GM12878 (cell line): ENCODE measurements at regions not wholly inside any gene's neighbourhood (a gene's known extent, or its start where the extent isn't known, plus 50 kb on each side); places are given as distances from the start of the nearest gene placed in this dataset.
"Not testable (repeated sequence)": the region's sequence is repeated elsewhere in the genome, so short reads cannot be mapped to it uniquely, and the experiment has no call there.

Experiments used
- ATAC-seq: fragments of 200-7000 bp; cut with Tn5 transposase; 3 replicates; pipeline ENCODE4 v1.9.1; 2020; ENCODE audit warnings: mild to moderate bottlenecking, moderate library complexity
- BruUV-seq: library from RNA; stranded (reverse); fragments of 400-500 nt; replicated peaks from 2 replicates; lab custom pipeline; 2021; lab: Mats Ljungman, UMichigan
- CTCF ChIA-PET: fragments of 300-600 bp; sonication (Branson Sonifier 250); formaldehyde crosslinking; extraction: SDS; loops from one replicate; lab custom pipeline; 2021; ENCODE audit warnings: inconsistent platforms; lab: Yijun Ruan, JAX
- POLR2A ChIA-PET: fragments of 350-600 bp; formaldehyde crosslinking; extraction: SDS; loops from one replicate; lab custom pipeline; 2021; ENCODE audit warnings: inconsistent platforms; lab: Charles Lee
- RAD21 ChIA-PET: fragments of 300-600 bp; sonication (Branson Sonifier 250); formaldehyde crosslinking; loops from one replicate; lab custom pipeline; 2023; ENCODE audit warnings: antibody characterized with exemption; ENCODE audit not compliant: unreplicated experiment; lab: Charles Lee
- SMC1A ChIA-PET: fragments of 300-600 bp; sonication (Branson Sonifier 250); formaldehyde crosslinking; loops from one replicate; lab custom pipeline; 2023; ENCODE audit not compliant: unreplicated experiment, uncharacterized antibody; lab: Charles Lee
- DNase-seq: peaks from one replicate; pipeline ENCODE4 v3.0.0-alpha.2; 2011; ENCODE audit warnings: low read depth, low spot score
- FAIRE-seq: peaks from 3 replicates; lab custom pipeline; 2011; peaks lifted over from hg19 to GRCh38; lab: Jason Lieb, UNC
- H2AFZ ChIP-seq: 2 replicates; pipeline ENCODE4 v1.6.0; 2011; ENCODE audit warnings: low read depth, low read length, control low read depth; ENCODE audit not compliant: control insufficient read depth
- H3K27ac ChIP-seq: 2 replicates; pipeline ENCODE4 v1.5.1; 2011; ENCODE audit warnings: control low read depth; ENCODE audit not compliant: control insufficient read depth, insufficient read depth
- H3K27me3 ChIP-seq, 2 experiments: replicated peaks in 1 of 2; 2 replicates each; pipeline versions ENCODE4 v1.6.0 to v1.6.1; 2011; ENCODE audit warnings: low read length in 1 of 2; ENCODE audit not compliant: control insufficient read depth in 2 of 2, insufficient read depth in 2 of 2
- H3K36me3 ChIP-seq, 2 experiments: 2 replicates each; pipeline ENCODE4 v1.5.1; 2011; ENCODE audit warnings: low read length in 1 of 2; ENCODE audit not compliant: control insufficient read depth in 2 of 2, insufficient read depth in 2 of 2
- H3K4me1 ChIP-seq: 2 replicates; pipeline ENCODE4 v1.6.1; 2011; ENCODE audit warnings: mild to moderate bottlenecking, low read length, moderate library complexity, mixed read lengths; ENCODE audit not compliant: control insufficient read depth, insufficient read depth
- H3K4me2 ChIP-seq: 2 replicates; pipeline ENCODE4 v1.6.0; 2011; ENCODE audit warnings: control low read depth; ENCODE audit not compliant: control insufficient read depth, insufficient read depth
- H3K4me3 ChIP-seq: fragments of 200-600 bp; sonication (generic); 2 replicates; pipeline ENCODE4 v1.5.1; 2016
- H3K79me2 ChIP-seq: 2 replicates; pipeline ENCODE4 v1.6.0; 2011; ENCODE audit warnings: low read length; ENCODE audit not compliant: control insufficient read depth, insufficient read depth
- H3K9ac ChIP-seq: 2 replicates; pipeline ENCODE4 v1.8.0; 2011; ENCODE audit warnings: low read length, control low read depth, mixed read lengths; ENCODE audit not compliant: control insufficient read depth, insufficient read depth
- H3K9me3 ChIP-seq: replicated peaks from 3 replicates; pipeline ENCODE4 v1.5.1; 2011; ENCODE audit warnings: mild to moderate bottlenecking, low read length; ENCODE audit not compliant: control insufficient read depth, insufficient read depth
- H4K20me1 ChIP-seq: 2 replicates; pipeline ENCODE4 v1.6.0; 2011; ENCODE audit not compliant: control insufficient read depth, insufficient read depth
- WGBS: methylation state at CpG from one replicate; pipeline ENCODE4 v1.1.6; 2016; ENCODE audit warnings: low lambda C conversion rate; ENCODE audit not compliant: insufficient replicate concordance, insufficient coverage; ENCODE audit errors: missing lambda C conversion rate; 5-methylcytosine and 5-hydroxymethylcytosine counted together
- in situ Hi-C: fragments of 300-500 bp; cut with MboI; formaldehyde crosslinking; loops from 9 replicates; pipeline ENCODE4 v1.14.3; 2018; ENCODE audit warnings: mixed read lengths
- intact Hi-C: fragments of 100-400 bp; cut with micrococcal nuclease; formaldehyde crosslinking; loops from one replicate; pipeline ENCODE4 v1.14.2; 2022; ENCODE audit not compliant: unreplicated experiment

GRCh38 chr21:9949510-9950289 is 571.7 kb upstream of the TPTE start:
- H2AFZ ChIP-seq, H4K20me1 ChIP-seq, H3K4me1 ChIP-seq, SMC1A ChIA-PET, intact Hi-C loops, in situ Hi-C loops, ATAC-seq, H3K9ac ChIP-seq, FAIRE-seq, H3K4me3 ChIP-seq, CTCF ChIA-PET, BruUV-seq, H3K36me3 ChIP-seq, RAD21 ChIA-PET, H3K27ac ChIP-seq, H3K9me3 ChIP-seq, DNase-seq, H3K27me3 ChIP-seq, POLR2A ChIA-PET, H3K4me2 ChIP-seq, H3K79me2 ChIP-seq: not testable (repeated sequence)
- 21% methylated on average over 8 of the region's 8 CpGs for WGBS

GRCh38 chr21:9950363-9950762 is 571.0 kb upstream of the TPTE start:
- FAIRE-seq, SMC1A ChIA-PET, H4K20me1 ChIP-seq, ATAC-seq, H3K79me2 ChIP-seq, in situ Hi-C loops, H3K27me3 ChIP-seq, POLR2A ChIA-PET, H3K36me3 ChIP-seq, H2AFZ ChIP-seq, CTCF ChIA-PET, DNase-seq, H3K4me1 ChIP-seq, BruUV-seq, H3K9me3 ChIP-seq, H3K9ac ChIP-seq, H3K4me3 ChIP-seq, intact Hi-C loops, RAD21 ChIA-PET, H3K27ac ChIP-seq, H3K4me2 ChIP-seq: not testable (repeated sequence)
- 5% methylated on average over 2 of the region's 2 CpGs for WGBS

DNA sequence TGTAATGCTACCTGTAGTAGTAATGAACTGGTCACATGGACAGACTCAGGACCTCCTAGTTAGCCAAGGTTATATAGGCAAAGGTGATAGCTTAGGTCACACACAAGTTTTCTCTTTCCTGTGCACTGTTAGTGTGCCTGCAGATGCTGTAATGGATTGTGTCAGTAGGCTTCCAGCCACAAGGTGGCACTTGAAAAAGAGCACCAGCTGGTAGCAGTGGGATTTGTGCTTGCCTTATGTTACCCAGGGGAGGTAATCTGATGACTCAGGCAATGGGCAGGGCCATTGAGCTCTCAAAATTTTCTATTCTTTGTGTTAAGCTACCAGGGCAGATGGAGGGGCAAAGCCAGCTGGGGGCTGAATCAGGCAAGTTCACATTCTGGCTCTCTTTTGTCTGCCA is 562.6 kb upstream of the TPTE start:
- intact Hi-C loops: not testable (repeated sequence)

GRCh38 chr21:9959220-9959964 is 562.0 kb upstream of the TPTE start:
- intact Hi-C loops, H2AFZ ChIP-seq, CTCF ChIA-PET, ATAC-seq, H3K9me3 ChIP-seq, FAIRE-seq, H3K4me1 ChIP-seq, H3K4me3 ChIP-seq, H3K4me2 ChIP-seq, H3K27ac ChIP-seq, H3K27me3 ChIP-seq, DNase-seq, H3K36me3 ChIP-seq, RAD21 ChIA-PET, H3K79me2 ChIP-seq, H3K9ac ChIP-seq, SMC1A ChIA-PET, in situ Hi-C loops, BruUV-seq, H4K20me1 ChIP-seq, POLR2A ChIA-PET: not testable (repeated sequence)
- 0% methylated on average over 4 of the region's 4 CpGs for WGBS

More for the DNA sequence above, 562.6 kb upstream of the TPTE start:
- H3K9ac ChIP-seq, H3K9me3 ChIP-seq, in situ Hi-C loops, H3K79me2 ChIP-seq, POLR2A ChIA-PET, H4K20me1 ChIP-seq, FAIRE-seq, CTCF ChIA-PET, H3K4me2 ChIP-seq, RAD21 ChIA-PET, H3K4me1 ChIP-seq, H3K27ac ChIP-seq, H2AFZ ChIP-seq, ATAC-seq, DNase-seq, H3K4me3 ChIP-seq, H3K36me3 ChIP-seq, H3K27me3 ChIP-seq, SMC1A ChIA-PET, BruUV-seq: not testable (repeated sequence)
